Body of pancreas (tissue), 4 donors: ENCODE measurements at regions not wholly inside any gene's neighbourhood (a gene's known extent, or its start where the extent isn't known, plus 50 kb on each side); places are given as distances from the start of the nearest gene placed in this dataset.

Source experiments
- POLR2A ChIP-seq, 3 donors: fragments of 450-650 bp; IDR thresholded peaks; one replicate each; pipeline ENCODE4 v1.6.1; 2016; ENCODE audit warnings: antibody characterized with exemption in 3 of 3, mild to moderate bottlenecking in 2 of 3
- TF ChIP-seq, protein P1 (sequence below), 7 experiments: fragments of 450-650 bp in 4 of 7; fragments of 200-600 bp in 3 of 7; sonication (generic) in 3 of 7; IDR thresholded peaks; one replicate each; pipeline ENCODE4 v1.5.1; 2016 to 2019; ENCODE audit warnings: antibody characterized with exemption in 7 of 7

DNA sequence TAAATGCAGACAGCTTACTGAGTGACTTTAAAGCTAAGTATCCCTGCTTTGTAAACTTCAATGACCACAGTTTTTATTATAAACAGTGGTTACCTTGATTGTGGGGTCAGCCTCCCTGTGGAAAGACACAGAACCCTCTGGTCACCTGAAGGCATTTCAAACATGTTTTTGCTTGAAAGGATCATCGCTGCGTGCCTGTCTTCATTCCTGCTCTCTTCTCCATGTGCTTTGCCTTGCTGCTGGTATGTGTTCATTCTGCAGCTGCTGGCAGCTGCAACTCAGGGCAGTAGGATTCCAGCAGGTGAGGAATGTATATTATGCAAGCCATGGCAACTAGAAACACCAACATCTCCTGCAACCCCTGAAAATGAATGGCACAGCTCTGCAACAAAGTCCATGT lies 81.0 kb upstream of the VAV3 start:
- TF ChIP-seq, protein P1, sequence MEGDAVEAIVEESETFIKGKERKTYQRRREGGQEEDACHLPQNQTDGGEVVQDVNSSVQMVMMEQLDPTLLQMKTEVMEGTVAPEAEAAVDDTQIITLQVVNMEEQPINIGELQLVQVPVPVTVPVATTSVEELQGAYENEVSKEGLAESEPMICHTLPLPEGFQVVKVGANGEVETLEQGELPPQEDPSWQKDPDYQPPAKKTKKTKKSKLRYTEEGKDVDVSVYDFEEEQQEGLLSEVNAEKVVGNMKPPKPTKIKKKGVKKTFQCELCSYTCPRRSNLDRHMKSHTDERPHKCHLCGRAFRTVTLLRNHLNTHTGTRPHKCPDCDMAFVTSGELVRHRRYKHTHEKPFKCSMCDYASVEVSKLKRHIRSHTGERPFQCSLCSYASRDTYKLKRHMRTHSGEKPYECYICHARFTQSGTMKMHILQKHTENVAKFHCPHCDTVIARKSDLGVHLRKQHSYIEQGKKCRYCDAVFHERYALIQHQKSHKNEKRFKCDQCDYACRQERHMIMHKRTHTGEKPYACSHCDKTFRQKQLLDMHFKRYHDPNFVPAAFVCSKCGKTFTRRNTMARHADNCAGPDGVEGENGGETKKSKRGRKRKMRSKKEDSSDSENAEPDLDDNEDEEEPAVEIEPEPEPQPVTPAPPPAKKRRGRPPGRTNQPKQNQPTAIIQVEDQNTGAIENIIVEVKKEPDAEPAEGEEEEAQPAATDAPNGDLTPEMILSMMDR (IDR thresholded peaks at IDR 0.05), result no peak
- no peak for TF ChIP-seq POLR2A (IDR thresholded peaks at IDR 0.05)
